ENCODE measurements at regions not wholly inside any gene's neighbourhood (a gene's known extent, or its start where the extent isn't known, plus 50 kb on each side); places are given as distances from the start of the nearest gene placed in this dataset.

DNA sequence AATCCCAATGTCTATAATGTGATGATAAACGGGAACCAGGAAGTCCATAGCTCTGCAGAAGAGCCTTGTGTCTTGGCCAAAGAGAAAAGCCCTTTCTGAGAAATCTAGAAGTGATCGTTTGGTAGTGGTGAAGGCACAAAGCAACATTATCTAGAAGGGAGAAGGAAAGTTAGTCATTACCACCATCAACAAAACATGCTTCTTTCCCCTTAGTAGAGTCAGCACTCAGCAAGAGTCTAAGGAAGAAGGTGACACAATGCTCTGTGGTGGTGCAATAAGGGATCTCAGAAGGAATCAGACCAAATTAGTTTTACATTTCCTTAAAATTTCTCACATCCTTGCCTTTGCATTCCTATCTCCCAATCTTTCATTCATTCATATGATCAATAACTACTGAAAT lies 134.4 kb upstream of the PRDX6 start:
- H4K5ac ChIP-seq (ENCODE audit: low read depth, low read length): no peak overlapping the region
- no peak overlapping the region for H3K4me3 ChIP-seq (ENCODE audit: insufficient read depth, low read depth, low read length)
- H2BK15ac ChIP-seq (ENCODE audit: low read depth, low read length): no peak overlapping the region
- no peaks in the 10 kb centered on the region; the same call in 1 of the 2 replicates for H3K4me1 ChIP-seq (ENCODE audit: control insufficient read depth, insufficient read depth, low read length)
- intact Hi-C loops (cut with micrococcal nuclease): no loop called here
- BruUV-seq (replicated peaks): no TSS peak
- no peaks in the 10 kb centered on the region for H3K36me3 ChIP-seq (ENCODE audit: control insufficient read depth, insufficient read depth, low read length)
- no peak overlapping the region for H4K8ac ChIP-seq (ENCODE audit: low read depth in 2 of 2, low read length in 2 of 2)
- no peaks in the 10 kb centered on the region for H3K9me3 ChIP-seq (ENCODE audit: control insufficient read depth, insufficient read depth, low read length)
- H4K20me1 ChIP-seq (ENCODE audit: insufficient read depth, low read length): no peaks in the 10 kb centered on the region
- no peak overlapping the region for H2BK20ac ChIP-seq (ENCODE audit: low read depth, low read length)
- POLR2A ChIA-PET (ENCODE audit: unreplicated experiment): no interaction called here
- no peak for ATAC-seq (ENCODE audit: low read depth)
- H3K14ac ChIP-seq (replicated peaks; ENCODE audit: low read depth, low read length): no peak overlapping the region; the same call in 1 of the 2 replicates
- TF ChIP-seq SMC3 (IDR thresholded peaks at IDR 0.05; ENCODE audit: low read depth, low read length): no peak
- no peak for TF ChIP-seq BHLHE40 (IDR thresholded peaks at IDR 0.05; ENCODE audit: low read depth, low read length)
- no peak for TF ChIP-seq RAD21 (IDR thresholded peaks at IDR 0.05; ENCODE audit: low read length)
- no peak for TF ChIP-seq RCOR1 (IDR thresholded peaks at IDR 0.05; ENCODE audit: insufficient replicate concordance, low read length)
- no peak for TF ChIP-seq MAZ (IDR thresholded peaks at IDR 0.05; ENCODE audit: borderline replicate concordance, low read depth, low read length)
- no peak for TF ChIP-seq CEBPB (IDR thresholded peaks at IDR 0.05; ENCODE audit: low read depth, low read length)
- TF ChIP-seq, protein P1, sequence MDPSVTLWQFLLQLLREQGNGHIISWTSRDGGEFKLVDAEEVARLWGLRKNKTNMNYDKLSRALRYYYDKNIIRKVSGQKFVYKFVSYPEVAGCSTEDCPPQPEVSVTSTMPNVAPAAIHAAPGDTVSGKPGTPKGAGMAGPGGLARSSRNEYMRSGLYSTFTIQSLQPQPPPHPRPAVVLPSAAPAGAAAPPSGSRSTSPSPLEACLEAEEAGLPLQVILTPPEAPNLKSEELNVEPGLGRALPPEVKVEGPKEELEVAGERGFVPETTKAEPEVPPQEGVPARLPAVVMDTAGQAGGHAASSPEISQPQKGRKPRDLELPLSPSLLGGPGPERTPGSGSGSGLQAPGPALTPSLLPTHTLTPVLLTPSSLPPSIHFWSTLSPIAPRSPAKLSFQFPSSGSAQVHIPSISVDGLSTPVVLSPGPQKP (IDR thresholded peaks at IDR 0.05; ENCODE audit: borderline replicate concordance, low read depth, low read length): no peak
- TF ChIP-seq CHD1 (IDR thresholded peaks at IDR 0.05; ENCODE audit: low read depth, low read length): no peak
- no peak for TF ChIP-seq MAFK (IDR thresholded peaks at IDR 0.05; ENCODE audit: low read depth, low read length)
- TF ChIP-seq POLR2A (IDR thresholded peaks at IDR 0.05; ENCODE audit: low read depth, low read length): no peak
- TF ChIP-seq MXI1 (IDR thresholded peaks at IDR 0.05; ENCODE audit: borderline replicate concordance, low read depth, low read length): no peak
- TF ChIP-seq RFX5 (IDR thresholded peaks at IDR 0.05; ENCODE audit: low read depth, low read length): no peak
- TF ChIP-seq, protein P2, sequence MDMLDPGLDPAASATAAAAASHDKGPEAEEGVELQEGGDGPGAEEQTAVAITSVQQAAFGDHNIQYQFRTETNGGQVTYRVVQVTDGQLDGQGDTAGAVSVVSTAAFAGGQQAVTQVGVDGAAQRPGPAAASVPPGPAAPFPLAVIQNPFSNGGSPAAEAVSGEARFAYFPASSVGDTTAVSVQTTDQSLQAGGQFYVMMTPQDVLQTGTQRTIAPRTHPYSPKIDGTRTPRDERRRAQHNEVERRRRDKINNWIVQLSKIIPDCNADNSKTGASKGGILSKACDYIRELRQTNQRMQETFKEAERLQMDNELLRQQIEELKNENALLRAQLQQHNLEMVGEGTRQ (IDR thresholded peaks at IDR 0.05; ENCODE audit: low read depth, low read length): no peak
- TF ChIP-seq FOS (IDR thresholded peaks at IDR 0.05; ENCODE audit: low read depth, low read length): no peak
- H2AFZ ChIP-seq (replicated peaks; ENCODE audit: low read length, poor library complexity): no peak overlapping the region
- no peak overlapping the region for H2BK120ac ChIP-seq (ENCODE audit: low read depth, low read length)
- no peak overlapping the region for H2AK9ac ChIP-seq (replicated peaks; ENCODE audit: low read depth, low read length, poor library complexity)
- no peaks in the 10 kb centered on the region for H3K79me1 ChIP-seq (ENCODE audit: low read depth in 1 of 2, low read length in 2 of 2)
- dilution Hi-C loops (cut with HindIII; ENCODE audit: low sequenced_read_pairs, unreplicated experiment): no loop called here
- H3K4me2 ChIP-seq (ENCODE audit: low read depth, low read length): no peak overlapping the region
- no peak overlapping the region for H2AK5ac ChIP-seq (ENCODE audit: low read depth, low read length)
- DNase-seq: no peak
- no peak overlapping the region for H3K9ac ChIP-seq (ENCODE audit: low read depth, low read length)
- H4K91ac ChIP-seq (ENCODE audit: insufficient read depth, low read depth, low read length): no peak overlapping the region
- no peak overlapping the region for H3K27ac ChIP-seq (ENCODE audit: insufficient read depth, low read length)
- no peak overlapping the region for H2BK5ac ChIP-seq (ENCODE audit: low read depth, low read length, poor library complexity, severe bottlenecking)
- no CpG with 5 or more reads among the region's 2 CpGs for WGBS, 2 experiments (ENCODE audit: extremely low coverage in 2 of 2, insufficient read length in 1 of 2)
- CTCF ChIA-PET: interaction anchor here (0.5 kb wide), 1 partner anchor 502 kb away, joined by 5 read pairs; no protein-coding TSS in a partner anchor
- H3K4ac ChIP-seq (ENCODE audit: low read depth, low read length): no peak overlapping the region
- no peaks in the 10 kb centered on the region for H3K9me1 ChIP-seq (ENCODE audit: insufficient read depth, low read length)
- no peak overlapping the region for H3K23ac ChIP-seq (ENCODE audit: low read depth, low read length)
- no peak overlapping the region for H3K56ac ChIP-seq (ENCODE audit: extremely low read depth, insufficient read depth, low read length)
- in situ Hi-C loops (cut with MboI; ENCODE audit: low sequenced_read_pairs): no loop called here
- no peak overlapping the region for H3K18ac ChIP-seq (ENCODE audit: low read depth, low read length)
- no peaks in the 10 kb centered on the region for H3K27me3 ChIP-seq (ENCODE audit: control insufficient read depth, insufficient read depth, low read length)

Measured in IMR-90 (cell line).